ENCODE measurements at regions not wholly inside any gene's neighbourhood (a gene's known extent, or its start where the extent isn't known, plus 50 kb on each side); places are given as distances from the start of the nearest gene placed in this dataset.

GRCh38 chr2:120802158-120802557 lies 66.5 kb downstream of the GLI2 start:
- TF ChIP-seq CTCF (IDR thresholded peaks at IDR 0.05) (no peak), POLR2AphosphoS5 (IDR thresholded peaks at IDR 0.05) (no peak)

All from stomach (tissue), 4 donors.